ENCODE measurements at regions not wholly inside any gene's neighbourhood (a gene's known extent, or its start where the extent isn't known, plus 50 kb on each side); places are given as distances from the start of the nearest gene placed in this dataset.
"Not testable (repeated sequence)": the region's sequence is repeated elsewhere in the genome, so short reads cannot be mapped to it uniquely, and the experiment has no call there.

- no peak for DNase-seq (ENCODE audit: low read depth in 2 of 2)
Measured at GRCh38 chr7:29649028-29649716, 85.5 kb downstream of the PRR15 start.

GRCh38 chr7:29649876-29650275, 86.2 kb downstream of the PRR15 start:
- no peak for DNase-seq (ENCODE audit: low read depth in 2 of 2)

GRCh38 chr7:29651477-29651876, 87.8 kb downstream of the PRR15 start:
- no peak for DNase-seq (ENCODE audit: low read depth in 2 of 2)

GRCh38 chr7:29652556-29652955, 88.9 kb downstream of the PRR15 start:
- no peak for DNase-seq (ENCODE audit: low read depth in 2 of 2)

GRCh38 chr7:29654340-29654739, 90.7 kb downstream of the PRR15 start:
- not testable (repeated sequence) for DNase-seq (ENCODE audit: low read depth in 2 of 2)

- DNase-seq (ENCODE audit: low read depth in 2 of 2), result no peak
Measured at GRCh38 chr7:29657288-29657687, 93.7 kb downstream of the PRR15 start.

- DNase-seq (ENCODE audit: low read depth in 2 of 2), result no peak
Measured at GRCh38 chr7:29657856-29658255, 94.2 kb downstream of the PRR15 start.

- not testable (repeated sequence) for DNase-seq (ENCODE audit: low read depth in 2 of 2)
Measured at GRCh38 chr7:29659213-29659612, 95.6 kb downstream of the PRR15 start.

GRCh38 chr7:29662899-29663298, 99.3 kb downstream of the PRR15 start:
- DNase-seq (ENCODE audit: low read depth in 2 of 2), result not testable (repeated sequence)

- DNase-seq (ENCODE audit: low read depth in 2 of 2), result not testable (repeated sequence)
Measured at GRCh38 chr7:29664999-29665398, 101.4 kb downstream of the PRR15 start.

- not testable (repeated sequence) for DNase-seq (ENCODE audit: low read depth in 2 of 2)
Measured at GRCh38 chr7:29667096-29667669, 103.5 kb downstream of the PRR15 start.

GRCh38 chr7:29671286-29671685, 107.7 kb downstream of the PRR15 start:
- not testable (repeated sequence) for DNase-seq (ENCODE audit: low read depth in 2 of 2)

GRCh38 chr7:29673635-29674034, 110.0 kb downstream of the PRR15 start:
- DNase-seq (ENCODE audit: low read depth in 2 of 2), result not testable (repeated sequence)

- DNase-seq (ENCODE audit: low read depth in 2 of 2), result not testable (repeated sequence)
Measured at GRCh38 chr7:29674626-29675025, 111.0 kb downstream of the PRR15 start.

- not testable (repeated sequence) for DNase-seq (ENCODE audit: low read depth in 2 of 2)
Measured at GRCh38 chr7:29677254-29677653, 113.6 kb downstream of the PRR15 start.

GRCh38 chr7:29679963-29680362, 116.3 kb downstream of the PRR15 start:
- DNase-seq (ENCODE audit: low read depth in 2 of 2), result not testable (repeated sequence)

- not testable (repeated sequence) for DNase-seq (ENCODE audit: low read depth in 2 of 2)
Measured at GRCh38 chr7:29680601-29681000, 117.0 kb downstream of the PRR15 start.

- not testable (repeated sequence) for DNase-seq (ENCODE audit: low read depth in 2 of 2)
Measured at GRCh38 chr7:29684151-29684786, 120.6 kb downstream of the PRR15 start.

- peak; percentile 7 to 8 for DNase-seq (ENCODE audit: low read depth in 2 of 2)
Measured at GRCh38 chr7:29684787-29685650, 121.3 kb upstream of the WIPF3 start.

GRCh38 chr7:29685651-29686271, 120.5 kb upstream of the WIPF3 start:
- not testable (repeated sequence) for DNase-seq (ENCODE audit: low read depth in 2 of 2)

- not testable (repeated sequence) for DNase-seq (ENCODE audit: low read depth in 2 of 2)
Measured at GRCh38 chr7:29690510-29690909, 115.8 kb upstream of the WIPF3 start.

Data from fibroblast of skin of left biceps (primary cell).